ENCODE measurements at regions not wholly inside any gene's neighbourhood (a gene's known extent, or its start where the extent isn't known, plus 50 kb on each side); places are given as distances from the start of the nearest gene placed in this dataset.

DNA sequence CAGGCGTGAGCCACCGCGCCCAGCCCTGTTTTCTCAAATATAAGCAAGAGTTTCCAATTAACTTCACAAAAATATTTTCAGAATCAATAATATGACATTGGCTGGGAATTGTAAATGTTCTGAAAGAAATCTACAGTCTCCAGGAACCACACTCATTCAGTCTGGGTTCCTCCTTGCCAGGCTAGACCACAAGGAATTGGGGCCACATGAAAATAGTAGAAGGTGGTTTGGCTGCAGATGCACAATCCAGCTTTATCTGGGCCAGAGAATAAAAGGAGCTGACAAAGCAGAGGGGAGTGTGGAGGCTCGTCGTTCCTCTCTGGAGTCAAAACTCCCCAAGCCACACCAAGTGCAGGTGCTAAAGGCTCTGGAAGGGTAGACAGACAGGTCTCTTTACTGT is 92.0 kb upstream of the OSMR start:
- TF ChIP-seq, protein P1, sequence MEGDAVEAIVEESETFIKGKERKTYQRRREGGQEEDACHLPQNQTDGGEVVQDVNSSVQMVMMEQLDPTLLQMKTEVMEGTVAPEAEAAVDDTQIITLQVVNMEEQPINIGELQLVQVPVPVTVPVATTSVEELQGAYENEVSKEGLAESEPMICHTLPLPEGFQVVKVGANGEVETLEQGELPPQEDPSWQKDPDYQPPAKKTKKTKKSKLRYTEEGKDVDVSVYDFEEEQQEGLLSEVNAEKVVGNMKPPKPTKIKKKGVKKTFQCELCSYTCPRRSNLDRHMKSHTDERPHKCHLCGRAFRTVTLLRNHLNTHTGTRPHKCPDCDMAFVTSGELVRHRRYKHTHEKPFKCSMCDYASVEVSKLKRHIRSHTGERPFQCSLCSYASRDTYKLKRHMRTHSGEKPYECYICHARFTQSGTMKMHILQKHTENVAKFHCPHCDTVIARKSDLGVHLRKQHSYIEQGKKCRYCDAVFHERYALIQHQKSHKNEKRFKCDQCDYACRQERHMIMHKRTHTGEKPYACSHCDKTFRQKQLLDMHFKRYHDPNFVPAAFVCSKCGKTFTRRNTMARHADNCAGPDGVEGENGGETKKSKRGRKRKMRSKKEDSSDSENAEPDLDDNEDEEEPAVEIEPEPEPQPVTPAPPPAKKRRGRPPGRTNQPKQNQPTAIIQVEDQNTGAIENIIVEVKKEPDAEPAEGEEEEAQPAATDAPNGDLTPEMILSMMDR (tag by site-specific recombination; IDR thresholded peaks at IDR 0.05): no peak
- TF ChIP-seq ZSCAN30 (tag by site-specific recombination; IDR thresholded peaks at IDR 0.05): no peak
- TF ChIP-seq, protein P2, sequence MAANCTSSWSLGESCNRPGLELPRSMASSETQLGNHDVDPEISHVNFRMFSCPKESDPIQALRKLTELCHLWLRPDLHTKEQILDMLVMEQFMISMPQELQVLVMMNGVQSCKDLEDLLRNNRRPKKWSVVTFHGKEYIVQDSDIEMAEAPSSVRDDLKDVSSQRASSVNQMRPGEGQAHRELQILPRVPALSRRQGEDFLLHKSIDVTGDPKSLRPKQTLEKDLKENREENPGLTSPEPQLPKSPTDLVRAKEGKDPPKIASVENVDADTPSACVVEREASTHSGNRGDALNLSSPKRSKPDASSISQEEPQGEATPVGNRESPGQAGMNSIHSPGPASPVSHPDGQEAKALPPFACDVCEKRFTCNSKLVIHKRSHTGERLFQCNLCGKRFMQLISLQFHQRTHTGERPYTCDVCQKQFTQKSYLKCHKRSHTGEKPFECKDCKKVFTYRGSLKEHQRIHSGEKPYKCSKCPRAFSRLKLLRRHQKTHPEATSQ (tag by site-specific recombination; IDR thresholded peaks at IDR 0.05): no peak
- no peak for TF ChIP-seq ZNF391 (tag by site-specific recombination; IDR thresholded peaks at IDR 0.05; ENCODE audit: borderline replicate concordance, low read depth)
- TF ChIP-seq, protein P3, sequence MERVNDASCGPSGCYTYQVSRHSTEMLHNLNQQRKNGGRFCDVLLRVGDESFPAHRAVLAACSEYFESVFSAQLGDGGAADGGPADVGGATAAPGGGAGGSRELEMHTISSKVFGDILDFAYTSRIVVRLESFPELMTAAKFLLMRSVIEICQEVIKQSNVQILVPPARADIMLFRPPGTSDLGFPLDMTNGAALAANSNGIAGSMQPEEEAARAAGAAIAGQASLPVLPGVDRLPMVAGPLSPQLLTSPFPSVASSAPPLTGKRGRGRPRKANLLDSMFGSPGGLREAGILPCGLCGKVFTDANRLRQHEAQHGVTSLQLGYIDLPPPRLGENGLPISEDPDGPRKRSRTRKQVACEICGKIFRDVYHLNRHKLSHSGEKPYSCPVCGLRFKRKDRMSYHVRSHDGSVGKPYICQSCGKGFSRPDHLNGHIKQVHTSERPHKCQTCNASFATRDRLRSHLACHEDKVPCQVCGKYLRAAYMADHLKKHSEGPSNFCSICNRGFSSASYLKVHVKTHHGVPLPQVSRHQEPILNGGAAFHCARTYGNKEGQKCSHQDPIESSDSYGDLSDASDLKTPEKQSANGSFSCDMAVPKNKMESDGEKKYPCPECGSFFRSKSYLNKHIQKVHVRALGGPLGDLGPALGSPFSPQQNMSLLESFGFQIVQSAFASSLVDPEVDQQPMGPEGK (tag by site-specific recombination; IDR thresholded peaks at IDR 0.05): no peak
- TF ChIP-seq ZNF274 (IDR thresholded peaks at IDR 0.05; ENCODE audit: low read length): no peak
- TF ChIP-seq ZNF274 (tag by site-specific recombination; IDR thresholded peaks at IDR 0.05; ENCODE audit: borderline replicate concordance): no peak
- no peak for TF ChIP-seq ZNF521 (tag by site-specific recombination; IDR thresholded peaks at IDR 0.05)
- no peak for TF ChIP-seq KLF8 (tag by site-specific recombination; IDR thresholded peaks at IDR 0.05)
